ENCODE measurements at regions not wholly inside any gene's neighbourhood (a gene's known extent, or its start where the extent isn't known, plus 50 kb on each side); places are given as distances from the start of the nearest gene placed in this dataset.

DNA sequence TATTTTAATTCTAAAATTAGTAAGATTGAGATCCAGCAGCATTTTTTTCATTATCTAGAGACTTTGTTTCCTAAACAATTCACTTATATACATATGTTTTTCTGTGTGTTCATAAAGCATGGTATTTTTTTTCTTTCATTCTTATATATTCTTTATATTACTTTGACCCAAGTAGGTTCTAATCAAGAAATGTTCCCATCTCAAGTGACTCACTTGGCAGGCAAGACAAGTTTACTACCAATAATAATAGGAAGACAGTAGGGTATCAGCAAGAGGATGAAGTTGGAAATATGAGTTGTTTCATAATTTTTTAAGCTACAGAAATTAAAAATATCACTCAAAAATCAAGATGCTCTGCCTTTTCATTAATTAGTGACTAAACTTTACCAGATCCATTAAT, 613.4 kb upstream of the ATP2B1 start:
- no peak for DNase-seq (ENCODE audit: low spot score)

- no peak for DNase-seq (ENCODE audit: low spot score)
Measured at GRCh38 chr12:90321369-90321768, 612.7 kb upstream of the ATP2B1 start.

GRCh38 chr12:90311561-90311960, 602.9 kb upstream of the ATP2B1 start:
- no peak for DNase-seq (ENCODE audit: low spot score)

GRCh38 chr12:90305379-90305778, 596.7 kb upstream of the ATP2B1 start:
- no peak for DNase-seq (ENCODE audit: low spot score)

DNA sequence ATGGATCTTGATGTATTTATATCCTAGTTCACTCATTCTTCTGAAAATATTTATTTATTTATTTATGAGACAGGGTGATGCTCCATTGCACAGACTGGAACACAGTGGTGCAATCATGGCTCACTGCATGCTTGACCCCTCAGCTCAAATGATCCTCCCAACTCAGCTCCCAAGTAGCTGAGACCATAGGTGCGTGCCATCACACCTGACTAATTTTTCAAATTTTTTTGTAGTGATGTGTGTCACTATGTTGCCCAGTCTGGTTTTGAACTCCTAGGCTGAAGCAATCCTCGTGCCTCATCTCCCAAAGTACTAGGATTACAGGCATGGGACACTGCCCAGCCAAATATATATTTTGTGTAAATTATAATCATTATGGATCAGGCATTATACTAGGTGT, 595.6 kb upstream of the ATP2B1 start:
- DNase-seq (ENCODE audit: low spot score): no peak

DNA sequence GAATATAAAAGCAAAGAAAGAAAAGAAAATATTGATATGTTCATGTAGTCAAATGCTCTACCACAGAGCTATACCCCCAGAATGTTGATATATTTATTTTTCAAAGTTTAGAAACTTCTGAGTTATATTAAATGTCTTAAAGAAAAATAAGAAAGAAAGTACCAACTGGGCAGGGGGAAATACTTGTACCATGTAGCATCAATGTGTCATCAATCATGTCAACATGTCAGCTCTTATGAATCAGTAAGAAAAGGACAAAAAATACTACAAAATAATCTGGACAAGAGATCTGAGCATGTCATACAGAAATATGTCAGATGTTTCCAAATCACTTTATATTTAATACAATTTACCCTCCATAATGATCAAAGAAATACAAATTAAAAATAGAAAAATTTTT, 595.1 kb upstream of the ATP2B1 start:
- DNase-seq (ENCODE audit: low spot score): no peak

DNA sequence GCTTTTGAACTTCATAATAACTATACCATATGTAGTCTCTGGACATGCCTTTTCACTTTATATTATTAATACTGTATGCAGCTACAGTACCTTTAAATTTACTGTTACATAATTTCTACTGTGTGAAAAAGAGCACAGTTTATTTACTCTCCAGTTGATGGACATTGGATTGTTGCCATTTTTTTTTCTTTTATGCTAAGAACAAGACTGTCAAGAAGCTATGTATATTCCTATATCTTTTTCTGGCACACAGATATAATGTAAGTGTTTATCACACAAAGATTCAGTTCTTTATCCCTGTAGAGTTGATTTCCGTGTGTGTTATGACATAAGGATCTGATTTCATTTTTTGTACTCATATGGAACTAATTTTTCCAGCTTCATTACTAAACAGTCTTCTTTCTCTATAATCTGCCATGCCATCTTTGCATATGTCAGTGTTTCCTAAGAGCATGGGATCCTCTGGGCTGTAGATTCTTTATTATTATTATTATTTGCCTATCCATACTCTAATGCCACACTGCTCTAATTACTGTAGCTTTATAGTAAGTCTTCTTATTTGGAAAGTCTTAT, 593.0 kb upstream of the ATP2B1 start:
- no peak for DNase-seq (ENCODE audit: low spot score)

GRCh38 chr12:90301095-90301494, 592.5 kb upstream of the ATP2B1 start:
- DNase-seq (ENCODE audit: low spot score): no peak

DNA sequence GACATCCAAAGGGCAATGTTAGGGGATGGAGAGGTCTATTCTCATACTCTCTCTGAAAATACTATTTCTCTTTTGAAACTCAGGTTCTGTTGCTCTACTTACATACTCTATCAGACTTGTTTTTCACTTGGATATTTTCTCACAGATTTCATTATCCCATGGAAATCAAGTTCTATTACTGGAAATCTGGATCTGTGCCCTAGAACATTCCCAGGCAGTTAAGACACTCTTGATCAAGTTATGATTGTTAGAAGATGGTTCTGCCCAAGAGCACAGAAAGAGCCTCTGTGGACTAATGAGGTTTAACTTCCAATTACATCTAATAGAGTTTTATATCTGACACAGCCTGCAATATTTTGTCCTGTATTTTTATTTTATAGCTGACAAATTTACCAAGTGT, 591.0 kb upstream of the ATP2B1 start:
- DNase-seq (ENCODE audit: low spot score): no peak

DNA sequence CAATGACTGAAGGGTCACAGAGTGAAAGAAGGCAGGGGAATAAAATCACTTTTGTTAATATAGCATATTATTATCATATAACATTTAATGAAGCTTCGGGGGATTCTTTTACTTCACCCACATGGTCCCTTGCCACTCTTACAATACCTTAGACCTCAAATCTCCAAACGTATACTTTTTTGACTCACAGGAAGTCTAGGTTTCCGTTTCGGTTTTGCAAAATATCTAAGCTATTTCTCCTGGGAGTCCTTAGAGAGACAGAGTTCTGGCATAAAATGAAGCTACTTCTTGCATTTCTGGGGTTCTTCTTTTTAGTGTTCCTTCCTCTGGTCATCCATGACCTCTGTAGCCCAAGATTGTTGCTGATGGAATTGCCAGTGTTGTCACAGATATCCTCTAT, 590.5 kb upstream of the ATP2B1 start:
- DNase-seq (ENCODE audit: low spot score): no peak

DNA sequence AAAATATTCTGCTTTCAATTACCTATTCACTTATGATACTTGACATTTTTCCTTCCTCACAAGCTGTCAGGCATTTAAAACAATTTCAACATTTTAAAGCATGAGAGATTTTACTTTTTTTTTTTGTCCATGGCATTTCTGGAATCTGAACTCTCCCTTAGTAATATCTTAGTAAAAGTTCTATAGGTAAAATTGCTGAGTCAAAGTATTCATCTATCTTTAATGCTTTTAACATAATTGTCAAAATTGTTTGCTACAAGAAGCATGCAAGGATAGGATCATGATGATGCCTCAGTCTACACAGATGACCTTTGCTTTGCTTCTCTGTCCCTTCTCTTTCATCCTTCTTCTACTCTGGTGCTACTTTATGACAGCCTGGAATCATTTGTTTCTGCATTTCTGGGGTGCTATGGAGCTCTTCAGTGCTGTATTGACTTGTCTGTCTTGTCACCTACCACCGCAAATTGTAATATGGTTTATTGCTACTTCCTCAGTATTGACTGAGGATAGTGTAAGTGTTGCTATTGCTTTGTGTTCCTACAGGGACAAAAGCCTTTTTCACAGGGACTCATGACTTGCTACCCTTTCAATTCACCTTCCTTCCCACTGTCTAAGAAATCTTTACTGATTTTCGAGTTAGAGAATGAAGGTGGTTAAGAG, 589.8 kb upstream of the ATP2B1 start:
- DNase-seq (ENCODE audit: low spot score): no peak

GRCh38 chr12:90295858-90296257, 587.2 kb upstream of the ATP2B1 start:
- no peak for DNase-seq (ENCODE audit: low spot score)

- DNase-seq (ENCODE audit: low spot score): no peak
Measured at GRCh38 chr12:90292183-90292582, 583.5 kb upstream of the ATP2B1 start.

GRCh38 chr12:90290980-90291975, 582.6 kb upstream of the ATP2B1 start:
- DNase-seq (ENCODE audit: low spot score): no peak

DNA sequence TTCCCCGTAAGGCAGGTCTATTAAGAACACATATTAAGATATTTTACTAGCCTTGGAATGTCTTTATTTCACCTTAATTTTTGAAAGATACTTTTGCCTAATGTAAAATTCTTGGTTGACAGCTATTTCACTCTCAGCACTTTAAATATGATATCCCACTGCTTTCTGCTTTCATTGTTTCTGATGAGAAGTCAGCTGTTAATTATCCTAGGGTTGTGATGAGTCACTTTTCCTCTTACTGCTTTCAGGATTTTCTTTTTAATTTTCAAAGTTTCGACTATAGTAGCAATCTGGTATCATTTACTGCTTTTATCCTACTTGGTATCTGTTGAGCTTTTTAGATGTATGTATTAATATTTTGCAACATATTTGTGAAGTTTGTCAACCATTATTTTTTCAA, 578.9 kb upstream of the ATP2B1 start:
- DNase-seq (ENCODE audit: low spot score): peak; percentile 16

DNA sequence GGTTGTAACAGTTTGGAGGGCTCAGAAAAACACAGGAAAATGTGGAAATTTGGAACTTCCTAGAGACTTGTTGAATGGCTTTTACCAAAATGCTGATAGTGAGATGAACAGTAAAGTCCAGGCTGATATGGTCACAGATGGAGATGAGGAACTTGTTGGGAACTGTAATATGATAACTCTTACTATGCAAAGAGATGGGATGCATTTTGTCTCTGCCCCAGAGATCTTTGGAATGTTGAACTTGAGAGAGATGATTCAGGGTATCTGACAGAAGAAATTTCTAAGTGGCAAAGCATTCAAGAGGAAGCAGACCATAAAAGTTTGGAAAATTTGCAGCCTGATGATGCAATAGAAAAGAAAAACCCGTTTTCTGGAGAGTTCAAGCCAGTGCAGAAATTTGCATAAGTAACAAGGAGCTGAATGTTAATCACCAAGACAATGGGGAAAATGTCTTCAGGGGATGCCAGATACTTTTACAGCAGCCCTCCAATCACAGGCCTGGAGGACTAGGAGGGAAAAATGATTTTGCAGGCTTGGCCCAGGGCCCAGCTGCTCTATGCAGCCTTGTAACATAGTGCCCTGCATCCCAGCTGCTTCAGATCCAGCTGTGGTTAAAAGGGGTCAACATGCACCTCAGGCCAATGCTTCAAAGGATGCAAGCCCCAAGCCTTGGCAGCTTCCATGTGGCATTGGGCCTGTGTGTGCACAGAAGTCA, 572.7 kb upstream of the ATP2B1 start:
- no peak for DNase-seq (ENCODE audit: low spot score)

DNA sequence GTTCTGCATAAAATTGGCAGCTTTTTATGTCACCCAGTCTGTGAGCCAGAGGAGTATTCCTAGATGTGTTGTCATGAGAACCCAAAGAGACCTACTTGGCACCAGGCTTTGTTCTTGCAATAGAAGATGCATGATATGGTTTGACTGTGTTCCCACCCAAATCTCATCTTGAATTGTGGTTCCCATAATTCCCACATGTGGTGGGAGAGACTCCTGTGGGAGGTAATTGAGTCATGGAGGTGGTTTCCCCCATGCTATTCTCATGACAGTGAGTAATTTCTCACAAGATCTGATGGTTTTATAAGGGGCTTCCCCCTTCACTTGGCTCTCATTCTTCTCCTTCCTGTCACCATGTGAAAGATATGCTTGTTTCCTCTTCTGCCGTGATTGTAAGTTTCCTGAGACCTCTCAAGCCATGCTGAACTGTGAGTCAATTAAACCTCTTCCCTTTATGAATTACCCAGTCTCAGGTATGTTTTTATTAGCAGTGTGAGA, 572.0 kb upstream of the ATP2B1 start:
- peak; percentile 13 for DNase-seq (ENCODE audit: low spot score)

DNA sequence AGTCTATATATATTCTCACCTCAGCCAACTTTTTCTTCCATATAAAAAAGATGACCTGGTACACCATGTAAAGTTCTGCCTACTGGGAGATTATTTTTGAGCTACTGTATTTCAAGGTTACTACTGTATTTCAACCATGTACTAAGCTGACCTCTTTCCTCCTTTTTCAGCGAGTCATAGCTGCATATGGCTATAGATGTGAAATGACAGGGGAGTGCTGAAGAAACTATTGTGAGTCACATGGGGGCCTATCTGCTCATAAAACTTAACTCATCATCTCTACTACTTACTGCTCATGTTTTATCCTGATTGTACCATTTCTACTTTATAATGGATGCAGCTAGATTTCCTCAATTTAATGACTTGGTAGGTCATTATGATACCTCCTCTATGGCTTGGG, 571.4 kb upstream of the ATP2B1 start:
- peak; percentile 34 for DNase-seq (ENCODE audit: low spot score)

GRCh38 chr12:90275088-90275487, 566.5 kb upstream of the ATP2B1 start:
- DNase-seq (ENCODE audit: low spot score): no peak

GRCh38 chr12:90274407-90274806, 565.8 kb upstream of the ATP2B1 start:
- DNase-seq (ENCODE audit: low spot score): no peak

- no peak for DNase-seq (ENCODE audit: low spot score)
Measured at GRCh38 chr12:90268574-90268973, 559.9 kb upstream of the ATP2B1 start.

- peak; percentile 25 for DNase-seq (ENCODE audit: low spot score)
Measured at GRCh38 chr12:90262251-90262650, 553.6 kb upstream of the ATP2B1 start.
